Ectodermal cell (in vitro differentiated cells): ENCODE measurements at regions not wholly inside any gene's neighbourhood (a gene's known extent, or its start where the extent isn't known, plus 50 kb on each side); places are given as distances from the start of the nearest gene placed in this dataset.

Experiments
- H3K27ac ChIP-seq: 2 replicates; pipeline ENCODE4 v1.7.0; 2013; ENCODE audit warnings: mild to moderate bottlenecking, low read depth, low read length; ENCODE audit not compliant: insufficient read depth, poor library complexity, severe bottlenecking
- H3K27me3 ChIP-seq: 2 replicates; pipeline ENCODE4 v1.7.0; 2013; ENCODE audit warnings: mild to moderate bottlenecking, low read length; ENCODE audit not compliant: insufficient read depth, control insufficient read depth, poor library complexity, severe bottlenecking
- H3K36me3 ChIP-seq: one replicate; pipeline ENCODE4 v1.7.0; 2013; ENCODE audit warnings: low read length; ENCODE audit not compliant: control insufficient read depth, insufficient read depth
- H3K4me1 ChIP-seq: one replicate; pipeline ENCODE4 v1.7.0; 2013; ENCODE audit warnings: low read length; ENCODE audit not compliant: control insufficient read depth, insufficient read depth
- H3K4me3 ChIP-seq: 2 replicates; pipeline ENCODE4 v1.7.0; 2013; ENCODE audit warnings: low read depth, low read length, control low read depth; ENCODE audit not compliant: insufficient read depth
- H3K9me3 ChIP-seq: 2 replicates; pipeline ENCODE4 v1.7.0; 2013; ENCODE audit warnings: mild to moderate bottlenecking, low read length, moderate library complexity; ENCODE audit not compliant: control insufficient read depth
- WGBS, 2 experiments: methylation state at CpG; one replicate each; pipeline ENCODE4 v1.1.7; 2013; ENCODE audit warnings: missing lambda C conversion rate in 2 of 2; 5-methylcytosine and 5-hydroxymethylcytosine counted together

DNA sequence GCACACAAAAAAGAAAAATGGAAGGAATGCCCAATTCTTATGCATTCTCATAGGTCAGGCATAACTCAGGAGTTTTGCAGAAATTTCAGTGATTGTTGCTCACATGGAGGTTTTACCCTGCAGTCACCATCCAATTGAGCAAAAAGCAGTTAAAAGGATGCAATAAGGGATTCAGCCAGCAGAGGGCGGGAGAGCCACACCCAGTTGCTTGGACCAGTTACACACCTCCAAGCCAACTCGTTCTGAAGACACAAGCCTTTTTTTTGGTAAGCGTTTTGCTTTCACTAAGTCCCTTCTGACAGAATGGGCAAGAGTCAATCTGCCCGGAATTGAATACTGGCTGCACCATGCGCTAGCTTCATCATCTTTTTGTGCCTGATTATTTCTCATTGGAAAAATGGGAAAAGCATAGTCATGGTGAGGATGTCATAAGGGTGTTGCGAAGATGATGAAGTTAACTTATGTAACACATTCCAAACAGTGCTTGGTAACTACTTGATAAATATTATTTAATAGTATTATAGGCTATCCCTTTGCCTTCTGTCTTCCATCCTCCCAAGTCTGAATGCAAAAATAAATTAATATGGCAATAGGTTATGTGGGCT, 154.4 kb upstream of the SGO1 start:
- H3K27ac ChIP-seq: no peak overlapping the region
- 21 to 24% methylated on average over 5 of the region's 6 CpGs for WGBS, 2 experiments
- H3K9me3 ChIP-seq: no peaks in the 10 kb centered on the region
- no peaks in the 10 kb centered on the region for H3K27me3 ChIP-seq
- no peaks in the 10 kb centered on the region for H3K4me1 ChIP-seq
- H3K4me3 ChIP-seq: no peak overlapping the region
- no peaks in the 10 kb centered on the region for H3K36me3 ChIP-seq

DNA sequence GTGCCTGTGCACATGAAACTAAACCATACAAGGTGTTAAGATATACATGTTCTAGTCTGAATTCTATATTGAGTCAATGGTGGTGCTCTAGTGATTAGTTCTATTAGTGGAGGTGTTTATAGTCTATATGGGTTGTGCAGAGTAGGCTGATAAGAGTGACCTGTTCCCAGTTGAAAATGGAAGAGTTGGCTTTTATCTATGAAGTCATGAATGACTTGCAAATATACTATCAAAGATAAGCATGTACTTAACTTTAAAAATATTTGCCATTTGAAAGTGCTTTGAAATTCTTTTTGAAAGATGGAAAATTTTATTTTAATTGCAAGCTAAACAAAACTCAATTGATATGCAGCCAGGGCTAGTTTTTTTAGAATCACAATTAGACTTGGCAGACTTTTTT, 150.6 kb upstream of the SGO1 start:
- Histone ChIP-seq H3K27ac (no peak overlapping the region), H3K9me3 (no peaks in the 10 kb centered on the region), H3K27me3 (no peaks in the 10 kb centered on the region), H3K4me3 (no peak overlapping the region), H3K4me1 (no peaks in the 10 kb centered on the region), H3K36me3 (no peaks in the 10 kb centered on the region)

DNA sequence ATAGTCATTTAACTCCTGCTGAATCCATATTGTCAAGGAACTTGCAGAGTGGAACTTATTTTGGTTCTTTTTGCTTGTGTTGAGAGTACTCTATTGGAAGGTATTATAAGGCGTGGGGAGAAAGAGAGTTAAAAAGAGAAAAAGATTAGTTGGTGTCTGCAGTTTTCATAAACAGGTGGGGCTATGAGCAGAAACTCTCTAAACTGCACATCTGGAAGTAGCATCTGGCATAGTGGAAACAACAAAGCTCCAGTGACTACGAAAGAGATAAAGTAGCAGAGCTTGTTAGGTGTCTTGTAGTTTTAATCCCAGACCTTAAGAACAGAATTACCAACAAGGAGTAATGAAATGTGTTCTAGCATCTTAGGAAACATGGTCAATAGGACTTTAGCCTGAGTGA, 148.8 kb upstream of the SGO1 start:
- 90 to 93% methylated on average over 2 of the region's 2 CpGs for WGBS, 2 experiments
- H3K36me3 ChIP-seq: no peaks in the 10 kb centered on the region
- no peak overlapping the region for H3K27ac ChIP-seq
- no peaks in the 10 kb centered on the region for H3K27me3 ChIP-seq
- no peaks in the 10 kb centered on the region for H3K4me1 ChIP-seq
- H3K4me3 ChIP-seq: no peak overlapping the region
- H3K9me3 ChIP-seq: no peaks in the 10 kb centered on the region

DNA sequence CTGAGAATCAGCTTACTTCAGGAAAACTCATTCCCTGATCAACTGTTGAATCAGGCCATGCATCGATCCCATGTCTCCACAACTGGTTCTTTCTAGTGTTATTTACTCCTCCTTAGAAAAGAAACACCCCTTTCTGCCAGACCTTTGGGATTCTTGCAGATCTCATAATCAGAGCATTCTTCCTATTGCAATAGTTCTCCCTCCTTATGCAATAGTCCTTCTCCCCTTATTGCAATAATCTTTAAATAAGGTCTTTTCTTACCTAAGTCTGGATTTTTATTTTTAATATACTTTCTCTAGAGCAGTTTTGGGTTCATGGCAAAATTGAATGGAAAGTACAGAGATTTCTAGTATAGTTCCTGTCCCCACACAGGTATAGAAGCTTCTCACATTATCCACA, 141.9 kb upstream of the SGO1 start:
- Histone ChIP-seq H3K4me1 (no peaks in the 10 kb centered on the region), H3K27ac (no peak overlapping the region), H3K36me3 (no peaks in the 10 kb centered on the region), H3K27me3 (no peaks in the 10 kb centered on the region), H3K9me3 (no peaks in the 10 kb centered on the region), H3K4me3 (no peak overlapping the region)
- 89 to 96% methylated on average over 1 of the region's 1 CpG for WGBS, 2 experiments

DNA sequence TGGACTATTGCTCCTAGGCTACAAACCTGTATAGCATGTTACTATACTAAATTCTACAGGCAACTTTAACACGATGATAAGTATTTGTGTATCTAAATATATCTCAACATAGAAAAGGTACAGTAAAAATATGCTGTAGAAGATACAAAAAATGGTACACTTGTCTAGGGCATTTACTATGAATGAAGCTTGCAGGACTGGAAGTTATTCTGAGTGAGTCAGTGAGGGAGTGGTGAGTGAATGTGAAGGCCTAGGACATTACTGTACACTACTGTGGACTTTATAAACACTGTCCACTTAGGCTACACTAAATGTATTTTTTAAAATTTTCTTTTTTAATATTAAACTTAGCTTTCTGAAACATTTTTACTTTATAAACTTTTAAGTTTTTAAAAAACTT, 140.5 kb upstream of the SGO1 start:
- no peaks in the 10 kb centered on the region for H3K4me1 ChIP-seq
- no peaks in the 10 kb centered on the region for H3K27me3 ChIP-seq
- H3K36me3 ChIP-seq: no peaks in the 10 kb centered on the region
- H3K27ac ChIP-seq: no peak overlapping the region
- no peak overlapping the region for H3K4me3 ChIP-seq
- H3K9me3 ChIP-seq: no peaks in the 10 kb centered on the region
- WGBS, 2 experiments: no CpG with 5 or more reads among the region's 1 CpG

DNA sequence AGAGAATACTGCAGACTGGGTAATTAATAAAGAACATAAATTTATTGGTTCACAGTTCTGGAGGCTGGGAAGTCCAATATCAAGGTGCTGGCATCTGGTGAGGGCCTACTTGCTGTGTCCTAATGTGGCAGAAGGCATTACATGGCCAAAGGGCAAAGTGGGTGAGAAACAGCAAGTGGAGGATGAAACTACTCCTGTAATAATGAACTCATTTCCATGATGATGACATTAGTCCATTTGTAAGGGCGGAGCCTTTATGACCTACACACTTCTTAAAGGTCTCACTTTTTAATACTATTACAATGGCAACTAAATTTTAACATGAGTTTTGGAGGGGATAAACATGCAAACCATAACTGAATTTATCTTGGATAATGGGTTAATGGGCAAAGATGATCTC, 139.6 kb upstream of the SGO1 start:
- H3K27me3 ChIP-seq: no peaks in the 10 kb centered on the region
- no peaks in the 10 kb centered on the region for H3K4me1 ChIP-seq
- no peak overlapping the region for H3K27ac ChIP-seq
- H3K4me3 ChIP-seq: no peak overlapping the region
- H3K9me3 ChIP-seq: no peaks in the 10 kb centered on the region
- 100% methylated on average over 1 of the region's 1 CpG for WGBS, 2 experiments
- no peaks in the 10 kb centered on the region for H3K36me3 ChIP-seq

DNA sequence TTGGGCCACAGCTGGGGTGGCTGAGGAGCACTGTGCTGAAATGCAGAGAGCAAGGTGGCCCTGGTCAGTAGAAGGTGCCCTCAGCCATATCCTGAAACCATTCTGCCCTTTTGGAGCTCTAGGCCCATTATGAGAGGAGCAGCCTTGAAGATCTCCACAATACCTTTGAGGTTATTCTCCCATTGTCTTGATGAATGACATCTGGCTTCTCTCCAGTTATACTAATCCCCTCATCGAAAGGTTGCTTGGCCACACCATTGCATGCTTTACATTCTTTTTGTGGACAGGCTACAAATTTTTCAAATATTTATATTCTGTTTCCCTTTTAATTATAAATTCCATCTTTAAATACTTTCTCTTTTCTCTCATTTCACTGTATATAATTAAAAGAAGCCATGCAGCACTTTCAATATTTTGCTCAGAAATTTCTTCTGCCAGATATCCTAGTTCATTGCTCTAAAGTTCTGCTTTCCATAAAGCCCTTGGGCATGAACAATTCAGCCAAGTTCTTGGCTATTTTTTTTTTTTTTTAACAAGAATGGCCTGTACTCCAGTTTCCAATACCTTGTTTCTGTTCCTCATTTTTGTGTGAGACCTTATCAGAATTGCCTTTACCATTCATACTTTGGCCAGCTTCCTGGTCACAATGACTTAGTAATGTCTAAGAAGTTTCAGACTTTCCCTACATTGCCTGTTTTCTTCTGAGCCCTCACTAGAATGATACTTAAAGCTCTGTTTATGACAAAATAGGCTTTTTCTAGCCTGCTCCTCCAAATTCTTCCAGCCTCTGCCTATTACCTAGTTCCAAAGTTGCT, 138.9 kb upstream of the SGO1 start:
- Histone ChIP-seq H3K27ac (no peak overlapping the region), H3K27me3 (no peaks in the 10 kb centered on the region), H3K4me1 (no peaks in the 10 kb centered on the region), H3K4me3 (no peak overlapping the region), H3K9me3 (no peaks in the 10 kb centered on the region), H3K36me3 (no peaks in the 10 kb centered on the region)
- 76 to 94% methylated on average over 1 of the region's 1 CpG for WGBS, 2 experiments

DNA sequence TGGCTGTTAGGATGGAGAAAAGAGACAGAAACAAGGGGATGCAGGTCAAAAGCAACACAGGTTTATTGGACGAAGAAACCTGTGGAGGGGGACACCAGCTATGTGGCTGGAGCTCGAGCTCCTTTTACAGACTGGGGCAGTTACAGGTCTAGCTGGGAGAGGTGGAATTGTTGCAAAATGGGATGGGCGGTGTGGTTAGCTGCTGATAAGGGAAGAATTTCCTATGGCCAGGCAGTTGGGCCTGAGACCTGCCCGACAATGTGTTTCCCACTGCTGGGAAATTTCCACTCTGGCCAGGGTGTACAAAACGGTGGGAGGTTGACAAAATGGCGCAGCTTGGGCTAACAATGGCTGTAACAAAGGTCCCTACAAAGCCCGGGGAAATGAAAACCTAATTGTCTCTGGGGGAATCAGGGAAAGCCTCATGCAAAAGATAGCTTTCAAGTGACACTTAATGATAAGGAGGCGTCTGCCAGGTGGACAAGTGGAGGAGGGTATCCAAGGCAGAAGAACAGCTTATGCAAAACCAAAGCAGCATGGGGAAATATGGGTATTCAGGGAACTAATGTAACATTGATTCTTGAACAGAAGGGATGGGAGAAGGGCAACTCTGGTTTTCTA, 137.4 kb upstream of the SGO1 start:
- H3K9me3 ChIP-seq: no peaks in the 10 kb centered on the region
- H3K4me1 ChIP-seq: no peaks in the 10 kb centered on the region
- no peaks in the 10 kb centered on the region for H3K36me3 ChIP-seq
- H3K27ac ChIP-seq: no peak overlapping the region
- H3K27me3 ChIP-seq: no peaks in the 10 kb centered on the region
- 94 to 96% methylated on average over 8 of the region's 8 CpGs for WGBS, 2 experiments
- H3K4me3 ChIP-seq: no peak overlapping the region

DNA sequence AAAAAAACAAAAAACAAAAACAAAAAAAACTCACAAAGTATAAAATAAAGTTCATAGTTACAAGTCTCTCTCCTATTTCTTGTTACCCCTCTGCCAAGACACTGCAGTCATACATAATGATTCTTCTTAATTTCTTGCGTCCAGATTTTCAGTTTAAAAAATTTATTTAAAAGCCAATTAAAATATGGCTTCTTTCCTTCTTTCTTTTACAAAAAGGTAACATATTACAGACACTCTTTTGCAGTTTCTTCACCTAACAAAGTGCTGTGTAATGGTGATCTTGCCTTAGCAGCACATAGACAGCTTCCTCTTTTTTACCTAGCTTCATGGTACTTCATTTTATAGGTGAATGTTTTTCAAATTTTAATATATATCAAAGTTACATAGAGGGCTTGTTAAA, 136.1 kb upstream of the SGO1 start:
- no peak overlapping the region for H3K27ac ChIP-seq
- no peak overlapping the region for H3K4me3 ChIP-seq
- H3K9me3 ChIP-seq: no peaks in the 10 kb centered on the region
- H3K4me1 ChIP-seq: no peaks in the 10 kb centered on the region
- WGBS, 2 experiments: 92 to 95% methylated on average over 1 of the region's 1 CpG
- H3K27me3 ChIP-seq: no peaks in the 10 kb centered on the region
- H3K36me3 ChIP-seq: no peaks in the 10 kb centered on the region

DNA sequence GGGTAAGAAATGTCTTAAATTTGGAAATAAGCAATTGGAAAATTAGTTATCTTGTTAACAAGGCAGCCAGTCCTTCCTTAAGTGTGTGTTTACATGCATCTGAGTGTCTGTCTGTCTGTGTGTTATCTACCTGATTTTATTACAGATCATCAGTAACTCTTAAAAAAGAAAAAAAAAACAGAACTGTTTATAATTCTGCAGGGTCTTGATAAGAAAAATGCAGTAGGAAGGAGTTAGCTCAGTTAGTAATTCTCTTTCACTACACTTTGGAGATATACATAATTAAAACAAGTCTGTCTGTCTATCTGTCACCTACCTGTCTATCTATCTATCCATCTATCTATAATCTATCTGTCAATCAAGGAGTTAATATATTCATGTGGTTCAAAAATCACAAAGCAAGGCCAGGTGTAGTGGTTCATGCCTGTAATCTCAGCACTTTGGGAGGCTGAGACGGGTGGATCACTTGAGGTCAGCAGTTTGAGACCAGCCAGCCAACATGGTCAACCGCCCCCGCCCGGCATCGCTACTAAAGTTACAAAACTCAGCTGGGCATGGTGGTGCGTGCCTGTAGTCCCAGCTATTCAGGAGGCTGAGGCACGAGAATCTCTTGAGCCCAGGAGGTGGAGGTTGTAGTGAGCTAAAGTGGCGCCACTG, 135.5 kb upstream of the SGO1 start:
- Histone ChIP-seq H3K27me3 (no peaks in the 10 kb centered on the region), H3K4me3 (no peak overlapping the region), H3K4me1 (no peaks in the 10 kb centered on the region), H3K27ac (no peak overlapping the region), H3K36me3 (no peaks in the 10 kb centered on the region), H3K9me3 (no peaks in the 10 kb centered on the region)
- WGBS, 2 experiments: 91 to 92% methylated on average over 8 of the region's 8 CpGs
